NCI-H69 (cell line): ENCODE measurements at regions not wholly inside any gene's neighbourhood (a gene's known extent, or its start where the extent isn't known, plus 50 kb on each side); places are given as distances from the start of the nearest gene placed in this dataset.
A peak's percentile ranks its signal among the peaks of the same experiment; 100 is the strongest.

Experiments
- DNase-seq: peaks from one replicate; lab custom pipeline; 2025; lab: John Stamatoyannopoulos, UW

DNA sequence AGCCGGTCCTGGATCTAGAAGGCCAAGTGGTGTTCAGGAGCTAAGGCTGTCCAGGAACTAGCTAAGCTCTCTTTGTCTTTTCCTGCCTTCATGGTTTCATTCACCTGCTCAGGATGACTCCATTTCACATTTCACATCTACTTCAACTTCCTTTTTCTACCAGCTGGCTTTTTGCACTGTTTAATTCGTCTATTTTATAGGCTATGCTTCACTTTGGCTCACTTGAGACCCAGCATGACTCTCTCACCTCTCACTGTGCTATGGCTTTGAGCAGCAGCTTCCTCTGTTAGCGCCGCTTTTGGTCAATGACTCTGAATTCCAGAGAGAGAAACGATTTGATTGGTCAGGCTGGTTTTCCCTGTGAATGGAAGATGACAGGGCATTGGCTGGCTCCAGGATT lies 213.5 kb upstream of the CLNK start:
- no peak for DNase-seq

DNA sequence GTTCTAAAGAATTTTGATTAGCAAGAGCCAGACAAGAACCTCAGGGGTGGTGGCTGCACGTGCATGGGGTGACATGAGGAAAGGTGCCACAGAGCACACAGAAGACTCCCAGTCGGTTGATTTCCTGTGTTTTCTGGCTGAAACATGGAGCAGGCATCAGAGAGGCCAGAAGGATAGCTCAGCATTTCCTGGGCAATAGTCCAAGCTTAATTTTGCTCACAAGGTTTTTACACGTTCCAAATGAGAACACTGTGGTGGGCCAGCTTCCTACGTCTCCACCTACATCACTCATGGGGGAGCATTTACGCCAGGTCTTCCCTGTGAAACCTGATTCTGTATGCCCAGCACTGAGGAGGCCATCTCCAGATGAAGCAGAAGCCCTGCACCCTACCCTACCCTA lies 212.5 kb upstream of the CLNK start:
- DNase-seq = no peak

- peak; percentile 45 for DNase-seq
Observed at GRCh38 chr4:10893395-10893794, 208.8 kb upstream of the CLNK start.

DNA sequence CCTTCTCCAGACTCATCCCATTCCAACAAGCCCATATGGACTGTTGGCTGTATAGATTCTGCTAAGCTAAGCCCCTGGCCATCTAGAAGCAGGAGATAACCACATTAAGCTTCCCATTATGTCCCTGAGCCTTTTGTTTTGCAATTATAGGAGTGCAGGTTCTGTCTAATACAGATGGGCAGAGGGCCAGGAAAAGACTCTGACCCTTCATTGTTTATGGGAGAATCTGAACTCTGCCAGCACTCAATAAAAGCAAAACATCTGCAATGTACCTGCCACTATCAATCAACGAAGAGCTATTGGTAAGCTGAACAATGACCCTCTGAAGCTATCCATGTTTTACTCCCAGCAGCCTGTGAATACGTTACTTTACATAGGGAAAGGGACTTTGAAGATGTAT lies 207.3 kb upstream of the CLNK start:
- peak; percentile 85 for DNase-seq

GRCh38 chr4:10889819-10890218 lies 205.3 kb upstream of the CLNK start:
- DNase-seq = no peak

GRCh38 chr4:10879411-10880110 lies 195.0 kb upstream of the CLNK start:
- DNase-seq = no peak

GRCh38 chr4:10878861-10879260 lies 194.3 kb upstream of the CLNK start:
- no peak for DNase-seq

DNA sequence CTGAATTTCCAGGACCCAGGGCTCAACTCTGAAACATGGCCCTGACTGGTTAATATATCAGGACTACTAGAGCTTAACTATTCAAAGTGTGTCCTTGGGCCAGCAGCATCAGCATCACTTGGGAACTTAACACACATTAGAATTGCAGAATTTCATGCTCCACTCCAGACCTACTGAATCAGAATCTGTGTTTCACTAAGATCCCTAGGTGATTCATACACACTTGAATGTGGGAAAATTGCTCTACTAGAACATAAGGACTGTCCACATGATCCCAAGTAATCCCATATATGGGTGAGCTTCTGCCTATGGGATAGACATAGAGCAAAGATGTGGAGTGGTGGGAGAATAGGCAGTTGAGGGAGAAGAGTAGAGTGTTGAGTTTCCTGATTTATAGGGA lies 192.5 kb upstream of the CLNK start:
- DNase-seq = no peak

DNA sequence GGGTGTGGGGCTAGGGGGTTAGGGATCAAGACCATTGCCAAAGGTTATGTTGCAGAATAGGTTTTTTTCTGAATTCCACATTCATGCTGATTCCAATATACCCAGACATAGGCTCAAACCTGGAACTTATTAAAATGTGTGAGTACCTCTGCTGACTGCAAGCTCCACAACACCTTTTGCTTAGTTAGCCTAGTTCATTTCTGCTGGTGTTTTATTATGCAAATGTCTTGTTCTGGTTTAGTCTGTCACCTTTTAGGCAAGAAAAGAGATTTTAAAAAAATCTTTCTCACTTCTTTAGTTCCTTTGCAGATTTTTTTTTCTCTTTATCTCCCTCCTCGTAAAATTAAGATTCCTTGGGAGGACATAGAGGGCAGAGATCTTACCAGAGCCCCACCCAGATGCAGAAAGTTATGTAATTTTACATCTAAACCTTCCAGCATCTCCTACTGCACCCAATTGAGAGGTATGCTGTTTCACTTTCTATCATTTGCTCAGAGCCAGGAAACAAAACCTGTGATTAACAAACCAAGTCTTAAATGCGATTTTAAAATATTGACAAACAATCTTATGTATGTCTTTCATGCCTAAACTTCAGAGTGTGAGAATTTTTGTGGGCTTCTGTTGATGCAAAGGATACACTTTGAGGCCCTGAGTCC lies 190.7 kb upstream of the CLNK start:
- no peak for DNase-seq

GRCh38 chr4:10873809-10874208 lies 189.2 kb upstream of the CLNK start:
- no peak for DNase-seq

DNA sequence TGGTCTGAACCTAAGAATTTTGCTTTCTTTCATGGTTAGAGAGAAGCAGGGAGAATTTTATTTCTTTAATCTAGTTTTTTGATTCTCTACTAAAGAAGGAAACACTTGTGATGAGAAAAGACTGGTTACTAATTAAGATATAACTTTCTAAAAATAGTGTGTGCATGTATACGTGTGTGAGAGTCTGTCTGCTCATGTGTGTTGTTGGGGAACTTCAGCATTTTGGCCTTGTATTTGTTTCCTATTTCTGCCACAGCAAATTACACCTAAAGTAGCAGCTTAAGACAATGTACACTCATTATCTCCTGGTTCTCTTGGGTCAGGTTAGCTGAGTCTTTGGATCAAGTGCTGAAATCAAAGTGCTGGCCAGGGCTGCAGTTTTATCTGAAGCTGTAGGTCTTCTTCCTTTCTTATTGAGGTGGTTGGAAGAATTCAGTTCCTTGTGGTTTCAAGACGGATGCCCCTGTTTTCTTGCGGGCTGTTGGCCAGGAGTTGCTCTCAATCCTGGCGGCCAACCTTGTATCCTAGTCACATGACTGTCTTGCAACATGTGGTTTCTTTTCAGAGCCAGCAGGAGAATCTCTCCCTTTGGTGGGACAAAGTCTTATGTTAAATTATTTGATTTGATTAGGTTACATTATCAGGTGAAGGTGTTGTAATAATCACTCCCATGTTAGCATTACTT lies 188.4 kb upstream of the CLNK start:
- no peak for DNase-seq

DNA sequence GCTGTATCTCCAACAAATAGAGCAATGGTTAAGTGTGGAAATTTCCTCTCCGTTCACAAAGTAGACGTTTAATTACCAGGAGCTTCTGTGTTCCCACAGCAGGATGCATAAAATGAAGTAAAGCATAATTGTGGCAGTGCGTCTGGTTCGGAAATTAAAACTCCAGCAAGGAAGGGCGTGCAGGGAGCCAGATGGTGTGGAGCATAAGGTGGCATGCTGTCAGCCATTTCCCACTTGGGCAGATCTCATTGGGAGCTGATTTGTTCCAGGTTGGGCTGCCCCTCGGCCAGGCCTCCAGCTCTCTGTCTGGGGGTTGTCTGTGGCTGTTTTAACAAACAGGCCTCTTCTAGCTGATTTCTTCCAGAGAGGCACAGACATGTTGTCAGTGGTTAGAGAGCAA lies 182.1 kb upstream of the CLNK start:
- DNase-seq = peak; percentile 95

DNA sequence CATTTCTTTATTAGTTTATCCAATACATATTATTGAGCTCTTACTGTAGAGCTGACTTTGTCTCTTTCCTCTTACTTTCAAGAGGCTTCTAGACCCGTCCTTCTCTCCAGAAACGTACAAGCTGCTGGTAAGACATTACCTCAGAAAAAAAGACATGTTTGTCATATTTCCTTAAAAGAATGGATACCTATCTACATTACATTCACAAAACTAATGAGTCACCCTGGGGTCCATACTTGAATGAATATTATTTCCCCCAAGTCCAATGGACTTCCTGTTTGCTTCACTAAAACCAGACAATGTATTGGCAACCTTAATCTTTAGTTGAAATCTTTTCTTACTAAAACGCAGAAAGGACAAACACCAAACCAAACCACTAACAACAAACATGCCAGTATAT lies 176.5 kb upstream of the CLNK start:
- DNase-seq = no peak

DNA sequence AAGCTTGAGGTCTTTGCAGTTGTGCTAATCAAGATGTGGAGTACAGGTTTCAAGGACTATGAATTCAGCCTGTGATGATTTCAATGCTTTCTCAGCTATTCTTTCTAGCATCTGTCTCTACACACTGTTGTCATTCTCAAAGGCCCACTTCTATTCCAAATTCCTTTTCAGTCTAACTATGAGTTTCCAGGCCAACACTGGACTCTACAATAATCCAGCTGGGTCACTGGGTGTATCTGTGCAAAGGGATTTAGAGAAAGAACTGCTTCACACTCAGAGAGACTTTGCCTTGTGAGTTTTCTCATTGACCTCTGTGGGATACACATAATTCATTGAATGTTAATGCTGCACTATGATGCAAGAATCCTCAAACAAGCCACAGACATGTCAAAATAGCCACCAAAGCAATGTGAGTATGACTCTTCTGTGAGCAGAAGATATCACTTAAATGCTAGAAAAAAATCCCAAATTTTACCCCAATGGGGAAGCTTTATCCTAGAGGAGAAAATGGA lies 171.8 kb upstream of the CLNK start:
- no peak for DNase-seq

- DNase-seq = no peak
Observed at GRCh38 chr4:10853196-10853595, 168.6 kb upstream of the CLNK start.

DNA sequence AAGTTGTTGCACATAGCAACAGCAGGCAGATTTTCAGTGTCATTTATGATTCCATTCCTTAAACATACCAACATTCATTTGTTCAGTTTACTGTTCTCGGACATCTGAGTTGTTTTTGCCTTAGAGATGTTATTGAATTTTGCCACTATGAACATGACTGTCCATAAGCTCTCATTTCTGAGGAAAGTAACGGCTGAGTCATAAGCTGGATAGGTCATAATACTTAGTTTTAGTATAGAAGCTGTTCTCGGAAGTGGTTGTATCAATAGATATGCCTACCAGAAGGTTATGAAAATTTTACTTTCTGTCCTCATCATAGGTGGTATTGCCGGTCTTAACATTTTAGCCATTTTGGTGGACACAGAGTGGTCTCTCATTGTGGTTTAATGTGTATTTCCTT lies 157.1 kb upstream of the CLNK start:
- no peak for DNase-seq

GRCh38 chr4:10837151-10837550 lies 152.6 kb upstream of the CLNK start:
- peak; percentile 15 for DNase-seq

DNA sequence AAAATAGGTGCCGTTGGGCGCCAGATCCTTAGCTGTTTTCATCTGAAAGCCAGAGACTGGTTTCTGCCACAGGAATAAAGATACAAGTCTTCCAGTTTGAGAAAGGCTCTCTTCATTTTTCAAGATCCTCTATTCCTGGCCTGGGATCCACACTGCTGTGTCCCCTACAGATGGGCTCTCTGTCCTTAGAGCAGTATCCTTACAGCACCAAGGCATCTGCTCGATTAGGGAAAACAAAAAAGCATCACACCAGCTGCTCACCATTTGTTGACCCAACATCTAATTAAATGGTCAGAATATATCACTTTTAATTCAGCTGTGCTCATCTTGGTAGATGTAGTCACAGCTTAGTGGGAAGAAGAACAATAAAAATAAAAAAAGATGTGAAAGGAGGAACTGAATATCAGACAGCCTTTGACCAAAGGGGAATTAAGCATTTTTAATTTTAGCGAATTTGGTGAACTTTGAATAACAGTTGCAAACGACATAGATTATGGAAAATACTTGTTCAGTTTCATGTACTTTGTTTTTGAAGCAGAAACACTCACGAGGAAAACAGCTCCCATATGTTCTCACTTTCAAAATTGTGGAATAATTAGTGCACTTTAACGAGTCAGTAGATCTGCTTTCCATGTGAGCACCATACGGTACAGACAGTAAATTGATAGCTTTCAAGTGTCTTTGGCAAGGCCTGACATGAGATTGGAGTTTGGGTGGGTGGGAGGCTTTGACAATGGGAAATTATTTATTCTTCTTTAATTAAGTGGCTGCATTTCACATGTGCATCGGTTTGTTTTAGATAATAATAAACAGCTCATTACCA lies 148.4 kb upstream of the CLNK start:
- peak; percentile 90 for DNase-seq

DNA sequence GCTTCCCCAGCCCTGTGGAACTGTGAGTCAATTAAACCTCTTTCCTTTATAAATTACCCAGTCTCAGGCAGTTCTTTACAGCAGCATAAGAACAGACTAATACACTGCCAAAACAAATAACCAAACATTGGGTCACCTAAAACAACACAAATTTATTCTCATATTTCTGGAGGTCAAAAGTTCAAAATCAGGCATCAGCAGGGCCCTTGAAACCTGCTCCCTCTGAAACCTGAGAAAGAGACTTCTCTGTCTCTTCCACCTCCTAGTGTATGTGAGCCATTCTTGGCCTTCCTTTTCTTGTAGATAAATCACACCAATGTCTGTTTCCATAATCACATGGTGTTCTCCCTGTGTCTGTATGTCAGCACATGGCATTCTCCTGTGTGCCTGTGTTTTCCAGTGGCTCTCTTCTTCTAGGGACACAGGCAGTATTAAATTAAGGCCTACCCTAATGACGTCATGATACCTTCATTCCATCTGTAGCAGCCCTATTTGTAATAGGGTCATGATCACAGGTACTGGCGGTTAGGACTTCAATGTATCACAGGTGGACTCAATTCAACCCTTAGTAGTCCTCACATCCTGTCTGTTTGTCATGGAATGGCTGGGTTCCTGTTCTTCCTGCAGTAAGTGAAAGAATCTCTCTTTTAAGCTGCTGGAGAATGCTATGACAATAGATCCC lies 147.3 kb upstream of the CLNK start:
- peak; percentile 53 for DNase-seq

DNA sequence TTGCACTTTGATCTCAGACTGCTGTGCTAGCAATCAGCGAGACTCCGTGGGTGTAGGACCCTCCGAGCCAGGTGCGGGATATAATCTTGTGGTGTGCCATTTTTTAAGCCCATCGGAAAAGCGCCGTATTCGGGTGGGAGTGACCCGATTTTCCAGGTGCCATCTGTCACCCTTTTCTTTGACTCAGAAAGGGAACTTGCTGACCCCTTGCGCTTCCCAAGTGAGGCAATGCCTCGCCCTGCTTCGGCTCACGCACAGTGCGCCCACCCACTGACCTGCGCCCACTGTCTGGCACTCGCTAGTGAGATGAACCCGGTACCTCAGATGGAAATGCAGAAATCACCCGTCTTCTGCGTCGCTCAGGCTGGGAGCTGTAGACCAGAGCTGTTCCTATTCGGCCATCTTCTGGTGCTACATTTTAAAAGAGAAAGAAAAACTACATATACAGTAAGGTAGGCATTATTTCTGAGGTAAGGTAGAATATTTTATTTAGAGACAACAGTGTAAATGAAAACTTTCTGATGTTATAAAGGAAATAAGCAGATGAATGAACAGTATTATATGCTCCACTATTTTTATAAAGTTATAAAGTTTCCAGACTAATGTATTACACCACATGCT lies 144.5 kb upstream of the CLNK start:
- DNase-seq = peak; percentile 48

DNA sequence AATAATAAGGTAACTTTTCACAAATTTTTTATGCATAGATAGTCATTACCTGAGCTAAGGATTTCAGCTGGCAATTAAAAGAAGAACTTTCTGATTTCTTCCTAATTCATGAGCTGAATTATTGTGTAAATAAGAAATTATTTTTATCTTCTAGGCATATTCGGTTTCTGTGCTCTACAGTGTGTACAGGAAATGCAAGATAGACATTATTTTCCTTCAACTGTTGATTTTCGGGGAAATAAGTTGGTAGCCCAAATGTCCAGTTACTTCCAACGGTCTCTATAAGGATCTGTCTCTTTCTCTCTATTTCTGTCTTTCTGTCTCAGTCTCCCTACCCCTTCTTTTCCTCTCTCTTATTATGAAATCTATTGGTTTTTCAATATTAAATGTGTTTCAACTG lies 137.3 kb upstream of the CLNK start:
- DNase-seq = no peak
